SK-N-SH treated with all-trans-retinoic acid at 6 μM for 48 hours (cell line): ENCODE measurements at regions not wholly inside any gene's neighbourhood (a gene's known extent, or its start where the extent isn't known, plus 50 kb on each side); places are given as distances from the start of the nearest gene placed in this dataset.

Source experiments
- ARNTL ChIP-seq: fragments of 450-650 bp; formaldehyde crosslinking; IDR thresholded peaks from 2 replicates; pipeline ENCODE4 v1.5.0; 2020; ENCODE audit warnings: low read depth, mild to moderate bottlenecking, moderate library complexity, borderline replicate concordance
- TF ChIP-seq, protein P1 (sequence below): fragments of 250-450 bp; sonication (Bioruptor Pico); IDR thresholded peaks from 2 replicates; pipeline ENCODE4 v1.5.0; 2020; ENCODE audit warnings: mild to moderate bottlenecking, moderate library complexity
- TF ChIP-seq, protein P2 (sequence below): fragments of 250-450 bp; sonication (Bioruptor Pico); IDR thresholded peaks from 2 replicates; pipeline ENCODE4 v1.8.0; 2020; ENCODE audit warnings: mild to moderate bottlenecking, moderate library complexity, borderline replicate concordance

DNA sequence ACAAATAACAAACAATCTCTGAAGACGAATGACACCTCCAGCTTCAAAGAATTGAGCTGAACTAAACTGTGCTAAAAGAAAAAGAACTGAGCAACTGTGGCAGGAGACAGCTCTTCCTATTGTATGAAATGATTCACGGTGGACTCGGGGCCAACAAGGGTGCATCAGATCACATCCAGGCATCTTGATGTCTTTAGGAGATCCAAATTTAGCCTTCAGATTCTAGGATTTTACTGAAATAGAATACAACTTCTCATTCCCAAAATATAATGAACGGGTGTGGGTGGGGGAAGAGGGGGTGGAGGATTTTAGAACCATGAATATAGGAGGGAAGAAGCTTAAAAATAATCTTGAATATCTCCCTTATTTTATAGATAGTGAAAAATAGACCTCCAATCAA, 631.8 kb downstream of the ELAVL2 start:
- TF ChIP-seq, protein P1, sequence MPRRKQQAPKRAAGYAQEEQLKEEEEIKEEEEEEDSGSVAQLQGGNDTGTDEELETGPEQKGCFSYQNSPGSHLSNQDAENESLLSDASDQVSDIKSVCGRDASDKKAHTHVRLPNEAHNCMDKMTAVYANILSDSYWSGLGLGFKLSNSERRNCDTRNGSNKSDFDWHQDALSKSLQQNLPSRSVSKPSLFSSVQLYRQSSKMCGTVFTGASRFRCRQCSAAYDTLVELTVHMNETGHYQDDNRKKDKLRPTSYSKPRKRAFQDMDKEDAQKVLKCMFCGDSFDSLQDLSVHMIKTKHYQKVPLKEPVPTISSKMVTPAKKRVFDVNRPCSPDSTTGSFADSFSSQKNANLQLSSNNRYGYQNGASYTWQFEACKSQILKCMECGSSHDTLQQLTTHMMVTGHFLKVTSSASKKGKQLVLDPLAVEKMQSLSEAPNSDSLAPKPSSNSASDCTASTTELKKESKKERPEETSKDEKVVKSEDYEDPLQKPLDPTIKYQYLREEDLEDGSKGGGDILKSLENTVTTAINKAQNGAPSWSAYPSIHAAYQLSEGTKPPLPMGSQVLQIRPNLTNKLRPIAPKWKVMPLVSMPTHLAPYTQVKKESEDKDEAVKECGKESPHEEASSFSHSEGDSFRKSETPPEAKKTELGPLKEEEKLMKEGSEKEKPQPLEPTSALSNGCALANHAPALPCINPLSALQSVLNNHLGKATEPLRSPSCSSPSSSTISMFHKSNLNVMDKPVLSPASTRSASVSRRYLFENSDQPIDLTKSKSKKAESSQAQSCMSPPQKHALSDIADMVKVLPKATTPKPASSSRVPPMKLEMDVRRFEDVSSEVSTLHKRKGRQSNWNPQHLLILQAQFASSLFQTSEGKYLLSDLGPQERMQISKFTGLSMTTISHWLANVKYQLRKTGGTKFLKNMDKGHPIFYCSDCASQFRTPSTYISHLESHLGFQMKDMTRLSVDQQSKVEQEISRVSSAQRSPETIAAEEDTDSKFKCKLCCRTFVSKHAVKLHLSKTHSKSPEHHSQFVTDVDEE, result no peak
- no peak for TF ChIP-seq ARNTL (CRISPR knock-in tag)
- TF ChIP-seq, protein P2, sequence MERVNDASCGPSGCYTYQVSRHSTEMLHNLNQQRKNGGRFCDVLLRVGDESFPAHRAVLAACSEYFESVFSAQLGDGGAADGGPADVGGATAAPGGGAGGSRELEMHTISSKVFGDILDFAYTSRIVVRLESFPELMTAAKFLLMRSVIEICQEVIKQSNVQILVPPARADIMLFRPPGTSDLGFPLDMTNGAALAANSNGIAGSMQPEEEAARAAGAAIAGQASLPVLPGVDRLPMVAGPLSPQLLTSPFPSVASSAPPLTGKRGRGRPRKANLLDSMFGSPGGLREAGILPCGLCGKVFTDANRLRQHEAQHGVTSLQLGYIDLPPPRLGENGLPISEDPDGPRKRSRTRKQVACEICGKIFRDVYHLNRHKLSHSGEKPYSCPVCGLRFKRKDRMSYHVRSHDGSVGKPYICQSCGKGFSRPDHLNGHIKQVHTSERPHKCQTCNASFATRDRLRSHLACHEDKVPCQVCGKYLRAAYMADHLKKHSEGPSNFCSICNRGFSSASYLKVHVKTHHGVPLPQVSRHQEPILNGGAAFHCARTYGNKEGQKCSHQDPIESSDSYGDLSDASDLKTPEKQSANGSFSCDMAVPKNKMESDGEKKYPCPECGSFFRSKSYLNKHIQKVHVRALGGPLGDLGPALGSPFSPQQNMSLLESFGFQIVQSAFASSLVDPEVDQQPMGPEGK (CRISPR knock-in tag), result no peak
